ENCODE measurements at regions not wholly inside any gene's neighbourhood (a gene's known extent, or its start where the extent isn't known, plus 50 kb on each side); places are given as distances from the start of the nearest gene placed in this dataset.

GRCh38 chr15:24008476-24008875, 321.4 kb upstream of the NDN start:
- no peak overlapping the region for H3T11ph ChIP-seq (ENCODE audit: low read length)
- Mint-ChIP-seq H3K9me3 (peaks cover 61 to 68% of the 10 kb centered on the region in 2 experiments), H3K27me3 (ENCODE audit: low read depth) (no peaks in the 10 kb centered on the region), H3K27ac (no peak overlapping the region), H3K4me3 (no peak overlapping the region), H3K36me3 (ENCODE audit: insufficient read depth in 1 of 3, low read depth in 3 of 3) (peaks cover 3 to 6% (median 5%) of the 10 kb centered on the region in 3 experiments; a peak in 5 of 7 replicates), H3K4me1 (no peaks in the 10 kb centered on the region)
- H3K79me2 ChIP-seq (ENCODE audit: insufficient read depth, low read length): no peaks in the 10 kb centered on the region
- H3K27me3 ChIP-seq (ENCODE audit: insufficient read depth, low read length): no peaks in the 10 kb centered on the region
- no peaks in the 10 kb centered on the region for H4K20me1 ChIP-seq (ENCODE audit: control insufficient read depth, insufficient read depth, insufficient read length)
- no peak overlapping the region for H2BK5ac ChIP-seq (ENCODE audit: insufficient read length, low read length)
- H3K79me1 ChIP-seq (ENCODE audit: insufficient read depth, low read depth, low read length, poor library complexity, severe bottlenecking): no peaks in the 10 kb centered on the region
- no peak overlapping the region for H3K56ac ChIP-seq (ENCODE audit: insufficient read length, low read depth, low read length)
- no peak overlapping the region for H4K5ac ChIP-seq (ENCODE audit: insufficient read length, low read depth, low read length)
- H3K14ac ChIP-seq (ENCODE audit: insufficient read depth, low read length): no peak overlapping the region
- H2AK5ac ChIP-seq (ENCODE audit: insufficient read length, low read length): no peak overlapping the region
- no peak overlapping the region for H2AFZ ChIP-seq (ENCODE audit: low read length)
- H3K27ac ChIP-seq (ENCODE audit: insufficient read length, low read depth, low read length): no peak overlapping the region
- H2BK120ac ChIP-seq (ENCODE audit: low read depth, low read length, poor library complexity, severe bottlenecking): no peak overlapping the region
- peaks cover 18% of the 10 kb centered on the region for H3K9me3 ChIP-seq (ENCODE audit: control insufficient read depth, low read depth, low read length)
- no CpG with 5 or more reads among the region's 1 CpG for WGBS (ENCODE audit: extremely low coverage, insufficient read length, low lambda C conversion rate)
- H2BK20ac ChIP-seq (ENCODE audit: low read depth, low read length, poor library complexity, severe bottlenecking): no peak overlapping the region
- H2BK15ac ChIP-seq (ENCODE audit: low read depth, low read length): no peak overlapping the region
- no peak overlapping the region for H4K8ac ChIP-seq (replicated peaks; ENCODE audit: insufficient read length, low read depth, low read length)
- H3K4me1 ChIP-seq (ENCODE audit: insufficient read depth, low read length): no peaks in the 10 kb centered on the region
- TF ChIP-seq, protein P1, sequence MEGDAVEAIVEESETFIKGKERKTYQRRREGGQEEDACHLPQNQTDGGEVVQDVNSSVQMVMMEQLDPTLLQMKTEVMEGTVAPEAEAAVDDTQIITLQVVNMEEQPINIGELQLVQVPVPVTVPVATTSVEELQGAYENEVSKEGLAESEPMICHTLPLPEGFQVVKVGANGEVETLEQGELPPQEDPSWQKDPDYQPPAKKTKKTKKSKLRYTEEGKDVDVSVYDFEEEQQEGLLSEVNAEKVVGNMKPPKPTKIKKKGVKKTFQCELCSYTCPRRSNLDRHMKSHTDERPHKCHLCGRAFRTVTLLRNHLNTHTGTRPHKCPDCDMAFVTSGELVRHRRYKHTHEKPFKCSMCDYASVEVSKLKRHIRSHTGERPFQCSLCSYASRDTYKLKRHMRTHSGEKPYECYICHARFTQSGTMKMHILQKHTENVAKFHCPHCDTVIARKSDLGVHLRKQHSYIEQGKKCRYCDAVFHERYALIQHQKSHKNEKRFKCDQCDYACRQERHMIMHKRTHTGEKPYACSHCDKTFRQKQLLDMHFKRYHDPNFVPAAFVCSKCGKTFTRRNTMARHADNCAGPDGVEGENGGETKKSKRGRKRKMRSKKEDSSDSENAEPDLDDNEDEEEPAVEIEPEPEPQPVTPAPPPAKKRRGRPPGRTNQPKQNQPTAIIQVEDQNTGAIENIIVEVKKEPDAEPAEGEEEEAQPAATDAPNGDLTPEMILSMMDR (conservative IDR thresholded peaks at IDR 0.05): no peak
- no peaks in the 10 kb centered on the region for H3K23me2 ChIP-seq (ENCODE audit: insufficient read length, low read depth, low read length, poor library complexity, severe bottlenecking)
- DNase-seq: no peak
- H3K23ac ChIP-seq (ENCODE audit: insufficient read length, low read depth, low read length): no peak overlapping the region
- H4K91ac ChIP-seq (ENCODE audit: insufficient read length, low read depth, low read length): no peak overlapping the region
- H3K4ac ChIP-seq (ENCODE audit: low read depth, low read length): no peak overlapping the region
- no peak overlapping the region for H2BK12ac ChIP-seq (ENCODE audit: insufficient read length, low read depth, low read length)
- H3K4me2 ChIP-seq (ENCODE audit: insufficient read depth, insufficient read length, low read length): no peak overlapping the region
- no peak overlapping the region for H3K18ac ChIP-seq (ENCODE audit: insufficient read length, low read depth, low read length)
- no peak overlapping the region for H3K9ac ChIP-seq (ENCODE audit: extremely low read depth, insufficient read length, low read length)
